ENCODE measurements at regions not wholly inside any gene's neighbourhood (a gene's known extent, or its start where the extent isn't known, plus 50 kb on each side); places are given as distances from the start of the nearest gene placed in this dataset.

GRCh38 chr13:107457686-107458085 is 757.6 kb downstream of the LIG4 start:
- H3K27ac ChIP-seq, result no peak overlapping the region
- H4K20me1 ChIP-seq (ENCODE audit: insufficient read depth), result no peaks in the 10 kb centered on the region
- H3K4me2 ChIP-seq, result no peak overlapping the region
- no peaks in the 10 kb centered on the region for H3K36me3 ChIP-seq (ENCODE audit: low read depth)
- no peaks in the 10 kb centered on the region for H3K4me1 ChIP-seq (replicated peaks; ENCODE audit: insufficient read depth)
- H3F3A ChIP-seq (ENCODE audit: insufficient read depth, low read depth), result no peaks in the 10 kb centered on the region
- ChIA-PET POLR2A (ENCODE audit: unreplicated experiment) (no interaction called here), CTCF (no interaction called here)
- no TSS peak for BruUV-seq (replicated peaks)
- TF ChIP-seq, protein P1, sequence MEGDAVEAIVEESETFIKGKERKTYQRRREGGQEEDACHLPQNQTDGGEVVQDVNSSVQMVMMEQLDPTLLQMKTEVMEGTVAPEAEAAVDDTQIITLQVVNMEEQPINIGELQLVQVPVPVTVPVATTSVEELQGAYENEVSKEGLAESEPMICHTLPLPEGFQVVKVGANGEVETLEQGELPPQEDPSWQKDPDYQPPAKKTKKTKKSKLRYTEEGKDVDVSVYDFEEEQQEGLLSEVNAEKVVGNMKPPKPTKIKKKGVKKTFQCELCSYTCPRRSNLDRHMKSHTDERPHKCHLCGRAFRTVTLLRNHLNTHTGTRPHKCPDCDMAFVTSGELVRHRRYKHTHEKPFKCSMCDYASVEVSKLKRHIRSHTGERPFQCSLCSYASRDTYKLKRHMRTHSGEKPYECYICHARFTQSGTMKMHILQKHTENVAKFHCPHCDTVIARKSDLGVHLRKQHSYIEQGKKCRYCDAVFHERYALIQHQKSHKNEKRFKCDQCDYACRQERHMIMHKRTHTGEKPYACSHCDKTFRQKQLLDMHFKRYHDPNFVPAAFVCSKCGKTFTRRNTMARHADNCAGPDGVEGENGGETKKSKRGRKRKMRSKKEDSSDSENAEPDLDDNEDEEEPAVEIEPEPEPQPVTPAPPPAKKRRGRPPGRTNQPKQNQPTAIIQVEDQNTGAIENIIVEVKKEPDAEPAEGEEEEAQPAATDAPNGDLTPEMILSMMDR (conservative IDR thresholded peaks at IDR 0.05), result no peak
- no peak for TF ChIP-seq EZH2 (IDR thresholded peaks at IDR 0.05; ENCODE audit: low read depth)
- no peaks in the 10 kb centered on the region for H3K9me2 ChIP-seq (ENCODE audit: insufficient read depth)
- intact Hi-C loops (cut with micrococcal nuclease; ENCODE audit: unreplicated experiment), result no loop called here
- H3K79me2 ChIP-seq (ENCODE audit: low read depth), result no peaks in the 10 kb centered on the region
- no peak for DNase-seq
- no peak overlapping the region for H2AFZ ChIP-seq
- H3K27me3 ChIP-seq (ENCODE audit: insufficient read depth, low read depth), result no peaks in the 10 kb centered on the region
- peaks cover 8% of the 10 kb centered on the region; the same call in 1 of the 2 replicates for H3K9me3 ChIP-seq (ENCODE audit: insufficient read depth, low read depth)
- H3K4me3 ChIP-seq, result no peak overlapping the region

- Histone ChIP-seq H3K27me3 (ENCODE audit: insufficient read depth, low read depth) (no peaks in the 10 kb centered on the region), H4K20me1 (ENCODE audit: insufficient read depth) (no peaks in the 10 kb centered on the region), H3K4me3 (no peak overlapping the region), H2AFZ (no peak overlapping the region), H3F3A (ENCODE audit: insufficient read depth, low read depth) (no peaks in the 10 kb centered on the region), H3K27ac (no peak overlapping the region), H3K4me2 (no peak overlapping the region), H3K9me3 (ENCODE audit: insufficient read depth, low read depth) (peaks cover 8% of the 10 kb centered on the region; the same call in 1 of the 2 replicates), H3K36me3 (ENCODE audit: low read depth) (no peaks in the 10 kb centered on the region), H3K9me2 (ENCODE audit: insufficient read depth) (no peaks in the 10 kb centered on the region), H3K79me2 (ENCODE audit: low read depth) (no peaks in the 10 kb centered on the region), H3K4me1 (replicated peaks; ENCODE audit: insufficient read depth) (no peaks in the 10 kb centered on the region)
- TF ChIP-seq, protein P1 (conservative IDR thresholded peaks at IDR 0.05), result no peak
- TF ChIP-seq EZH2 (IDR thresholded peaks at IDR 0.05; ENCODE audit: low read depth), result no peak
- BruUV-seq (replicated peaks), result no TSS peak
- intact Hi-C loops (cut with micrococcal nuclease; ENCODE audit: unreplicated experiment), result no loop called here
- POLR2A ChIA-PET (ENCODE audit: unreplicated experiment), result no interaction called here
- CTCF ChIA-PET, result no interaction called here
- no peak for DNase-seq
Observed at GRCh38 chr13:107456431-107456830, 758.9 kb downstream of the LIG4 start.

DNA sequence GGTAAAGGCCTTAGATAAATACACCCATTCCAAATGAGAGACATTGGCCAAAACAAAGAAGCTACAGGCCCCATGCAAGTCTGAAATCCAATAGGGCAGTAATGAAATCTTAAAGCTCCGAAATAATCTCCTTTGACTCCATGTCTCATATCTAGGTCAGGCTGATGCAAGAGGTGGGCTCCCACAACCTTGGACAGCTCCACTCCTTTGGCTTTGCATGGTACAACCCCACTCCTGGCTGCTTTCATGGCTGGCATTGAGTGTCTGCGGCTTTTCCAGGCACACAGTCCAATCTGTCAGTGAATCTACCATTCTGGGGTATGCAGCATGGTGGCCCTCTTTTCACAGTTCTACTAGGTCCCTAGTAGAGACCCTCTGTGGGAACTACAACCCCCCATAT is 762.5 kb downstream of the LIG4 start:
- intact Hi-C loops (cut with micrococcal nuclease; ENCODE audit: unreplicated experiment), result no loop called here
- no TSS peak for BruUV-seq (replicated peaks)

More for the DNA sequence above, 762.5 kb downstream of the LIG4 start:
- no peaks in the 10 kb centered on the region for H4K20me1 ChIP-seq (ENCODE audit: insufficient read depth)
- H3K9me3 ChIP-seq (ENCODE audit: insufficient read depth, low read depth), result peaks cover 8% of the 10 kb centered on the region; the same call in 1 of the 2 replicates
- no peak overlapping the region for H3K27ac ChIP-seq
- no peaks in the 10 kb centered on the region for H3K9me2 ChIP-seq (ENCODE audit: insufficient read depth)
- TF ChIP-seq, protein P1 (conservative IDR thresholded peaks at IDR 0.05), result no peak
- no peak for TF ChIP-seq EZH2 (IDR thresholded peaks at IDR 0.05; ENCODE audit: low read depth)
- no peak overlapping the region for H3K4me3 ChIP-seq
- POLR2A ChIA-PET (ENCODE audit: unreplicated experiment), result no interaction called here
- H2AFZ ChIP-seq, result no peak overlapping the region
- no peaks in the 10 kb centered on the region for H3F3A ChIP-seq (ENCODE audit: insufficient read depth, low read depth)
- CTCF ChIA-PET, result no interaction called here
- no peak overlapping the region for H3K4me2 ChIP-seq
- no peaks in the 10 kb centered on the region for H3K79me2 ChIP-seq (ENCODE audit: low read depth)
- H3K27me3 ChIP-seq (ENCODE audit: insufficient read depth, low read depth), result no peaks in the 10 kb centered on the region
- no peaks in the 10 kb centered on the region for H3K4me1 ChIP-seq (replicated peaks; ENCODE audit: insufficient read depth)
- DNase-seq, result no peak
- H3K36me3 ChIP-seq (ENCODE audit: low read depth), result no peaks in the 10 kb centered on the region
